NB4 (cell line): ENCODE measurements at regions not wholly inside any gene's neighbourhood (a gene's known extent, or its start where the extent isn't known, plus 50 kb on each side); places are given as distances from the start of the nearest gene placed in this dataset.

Experiments
- DNase-seq: peaks from one replicate; pipeline ENCODE4 v3.0.0; 2010; ENCODE audit warnings: low read depth
- H3K4me3 ChIP-seq: one replicate; pipeline ENCODE4 v1.5.1; 2011; ENCODE audit warnings: mild to moderate bottlenecking, low read depth, low read length, moderate library complexity
- MYC ChIP-seq: IDR thresholded peaks from 2 replicates; pipeline ENCODE4 v1.6.1; 2011; ENCODE audit warnings: low read depth, low read length
- POLR2A ChIP-seq: IDR thresholded peaks from 2 replicates; pipeline ENCODE4 v1.6.1; 2011; ENCODE audit warnings: mild to moderate bottlenecking; ENCODE audit not compliant: insufficient read length; ENCODE audit errors: extremely low read depth
- TF ChIP-seq, protein P1 (sequence below): IDR thresholded peaks from 2 replicates; pipeline ENCODE4 v1.6.1; 2011; ENCODE audit warnings: low read depth, low read length
- TF ChIP-seq, protein P2 (sequence below): IDR thresholded peaks from one replicate; pipeline ENCODE4 v1.5.1; 2012; ENCODE audit warnings: low read depth, low read length

DNA sequence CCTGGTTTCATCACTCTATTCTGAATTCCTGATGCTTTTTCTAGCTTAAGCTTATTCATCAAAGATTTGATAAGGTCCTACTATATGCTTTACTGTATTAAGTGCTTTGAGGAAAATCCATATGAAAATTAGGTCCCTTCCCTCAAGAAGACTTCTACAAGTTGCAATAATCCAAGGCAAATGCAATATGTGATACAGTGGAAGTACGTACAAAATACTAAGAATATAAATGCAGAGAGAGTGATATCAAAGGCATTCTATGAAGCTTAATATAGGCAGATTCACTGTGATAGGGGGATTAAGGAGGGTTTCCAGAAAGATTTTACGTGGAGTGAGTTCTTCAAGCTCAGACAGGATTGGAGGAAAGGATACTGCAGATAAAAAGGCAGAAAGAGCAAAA, 142.1 kb downstream of the C6orf118 start:
- H3K4me3 ChIP-seq = no peak overlapping the region
- TF ChIP-seq, protein P1, sequence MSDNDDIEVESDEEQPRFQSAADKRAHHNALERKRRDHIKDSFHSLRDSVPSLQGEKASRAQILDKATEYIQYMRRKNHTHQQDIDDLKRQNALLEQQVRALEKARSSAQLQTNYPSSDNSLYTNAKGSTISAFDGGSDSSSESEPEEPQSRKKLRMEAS = no peak
- TF ChIP-seq, protein P2, sequence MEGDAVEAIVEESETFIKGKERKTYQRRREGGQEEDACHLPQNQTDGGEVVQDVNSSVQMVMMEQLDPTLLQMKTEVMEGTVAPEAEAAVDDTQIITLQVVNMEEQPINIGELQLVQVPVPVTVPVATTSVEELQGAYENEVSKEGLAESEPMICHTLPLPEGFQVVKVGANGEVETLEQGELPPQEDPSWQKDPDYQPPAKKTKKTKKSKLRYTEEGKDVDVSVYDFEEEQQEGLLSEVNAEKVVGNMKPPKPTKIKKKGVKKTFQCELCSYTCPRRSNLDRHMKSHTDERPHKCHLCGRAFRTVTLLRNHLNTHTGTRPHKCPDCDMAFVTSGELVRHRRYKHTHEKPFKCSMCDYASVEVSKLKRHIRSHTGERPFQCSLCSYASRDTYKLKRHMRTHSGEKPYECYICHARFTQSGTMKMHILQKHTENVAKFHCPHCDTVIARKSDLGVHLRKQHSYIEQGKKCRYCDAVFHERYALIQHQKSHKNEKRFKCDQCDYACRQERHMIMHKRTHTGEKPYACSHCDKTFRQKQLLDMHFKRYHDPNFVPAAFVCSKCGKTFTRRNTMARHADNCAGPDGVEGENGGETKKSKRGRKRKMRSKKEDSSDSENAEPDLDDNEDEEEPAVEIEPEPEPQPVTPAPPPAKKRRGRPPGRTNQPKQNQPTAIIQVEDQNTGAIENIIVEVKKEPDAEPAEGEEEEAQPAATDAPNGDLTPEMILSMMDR = no peak
- TF ChIP-seq MYC (no peak), POLR2A (no peak)
- DNase-seq = no peak

DNA sequence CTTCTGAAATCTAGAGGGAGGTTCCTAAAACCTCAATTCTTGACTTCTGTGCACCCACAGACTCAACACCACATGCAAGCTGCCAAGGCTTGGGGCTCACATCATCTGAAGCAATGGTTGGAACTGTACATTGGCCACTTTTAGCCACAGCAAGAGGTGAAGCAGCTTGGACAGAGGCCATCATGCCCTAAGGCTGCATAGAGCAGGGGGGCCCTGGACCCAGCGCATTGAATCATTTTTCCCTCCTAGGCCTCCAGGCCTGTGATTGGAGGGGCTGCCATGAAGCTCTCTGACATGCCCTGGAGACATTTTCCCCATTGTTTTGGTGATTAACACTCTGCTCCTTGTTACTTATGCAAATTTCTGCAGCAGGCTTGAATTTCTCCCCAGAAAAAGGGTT, 145.9 kb downstream of the C6orf118 start:
- TF ChIP-seq, protein P2 = no peak
- TF ChIP-seq MYC (no peak), POLR2A (no peak)
- TF ChIP-seq, protein P1 = no peak

DNA sequence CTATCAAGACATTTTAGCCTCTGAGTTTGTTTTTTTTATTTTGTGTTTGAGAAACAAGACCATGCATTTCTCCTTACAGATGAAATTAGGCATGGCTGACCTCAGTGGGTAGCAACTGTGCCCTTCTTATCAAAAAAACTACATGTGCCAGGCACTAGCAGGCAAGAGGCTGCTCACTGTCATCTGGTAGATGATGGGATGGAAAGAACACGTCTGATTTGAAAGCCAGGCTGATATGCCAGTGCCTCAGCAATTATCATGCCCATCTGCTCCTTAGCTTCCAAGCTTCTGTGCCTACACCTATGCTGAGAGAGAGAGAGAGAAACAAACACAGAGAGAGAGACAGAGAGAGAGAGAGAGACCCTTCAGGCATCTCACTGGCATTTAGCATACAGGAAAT, 149.9 kb downstream of the C6orf118 start:
- TF ChIP-seq, protein P1 = no peak
- TF ChIP-seq MYC = no peak
- TF ChIP-seq POLR2A = no peak
- TF ChIP-seq, protein P2 = no peak
- no peak overlapping the region for H3K4me3 ChIP-seq
- no peak for DNase-seq

More for the DNA sequence above, 145.9 kb downstream of the C6orf118 start:
- no peak for DNase-seq
- H3K4me3 ChIP-seq = no peak overlapping the region

DNA sequence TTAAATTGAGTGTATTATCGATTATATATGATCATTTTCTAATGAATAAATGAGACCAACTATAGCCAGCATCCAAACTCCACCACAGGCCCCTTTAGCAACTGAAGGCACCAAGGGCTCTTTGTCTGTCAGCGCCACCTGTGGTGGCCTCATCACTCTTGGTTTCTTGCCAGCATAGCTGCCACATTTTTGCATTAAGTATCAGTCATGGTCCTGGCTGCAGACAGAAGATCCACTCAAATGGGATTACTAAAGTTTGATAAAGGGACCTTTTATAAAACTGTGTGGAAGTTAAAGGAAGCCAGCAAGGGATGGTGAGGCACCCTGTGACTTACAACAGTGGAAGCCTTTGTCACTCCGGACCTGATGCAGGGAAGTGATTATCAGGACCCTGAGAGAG, 162.9 kb downstream of the C6orf118 start:
- no peak overlapping the region for H3K4me3 ChIP-seq
- DNase-seq = no peak
- TF ChIP-seq POLR2A = no peak
- TF ChIP-seq, protein P2 = no peak
- TF ChIP-seq, protein P1 = no peak
- no peak for TF ChIP-seq MYC

DNA sequence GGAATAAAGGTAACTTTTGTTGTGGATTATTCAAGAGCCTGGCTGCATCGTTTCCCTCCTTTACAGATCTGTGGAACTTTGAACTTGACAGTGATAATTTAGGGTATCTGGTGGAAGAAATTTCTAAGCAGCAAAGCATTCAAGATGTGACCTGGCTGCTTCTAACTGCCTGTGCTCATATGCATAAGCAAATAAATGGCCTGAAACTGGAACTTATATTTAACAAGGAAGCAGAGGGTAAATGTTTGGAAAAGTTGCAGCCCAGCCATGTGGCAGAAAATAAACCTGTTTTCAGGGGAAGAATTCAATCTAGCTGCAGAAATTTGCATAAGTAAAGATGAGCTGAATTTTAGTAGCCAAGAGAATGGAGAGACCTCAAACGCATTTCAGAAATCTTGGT, 173.5 kb downstream of the C6orf118 start:
- no peak for TF ChIP-seq MYC
- no peak for TF ChIP-seq POLR2A
- TF ChIP-seq, protein P1 = no peak
- TF ChIP-seq, protein P2 = no peak
- H3K4me3 ChIP-seq = no peak overlapping the region
- DNase-seq = no peak
